TTC549 (cell line): ENCODE measurements at regions not wholly inside any gene's neighbourhood (a gene's known extent, or its start where the extent isn't known, plus 50 kb on each side); places are given as distances from the start of the nearest gene placed in this dataset.
"Not testable (repeated sequence)": the region's sequence is repeated elsewhere in the genome, so short reads cannot be mapped to it uniquely, and the experiment has no call there.

Source experiments
- FAIRE-seq: peaks from 2 replicates; lab custom pipeline; 2012; peaks lifted over from hg19 to GRCh38; lab: Jason Lieb, UNC

DNA sequence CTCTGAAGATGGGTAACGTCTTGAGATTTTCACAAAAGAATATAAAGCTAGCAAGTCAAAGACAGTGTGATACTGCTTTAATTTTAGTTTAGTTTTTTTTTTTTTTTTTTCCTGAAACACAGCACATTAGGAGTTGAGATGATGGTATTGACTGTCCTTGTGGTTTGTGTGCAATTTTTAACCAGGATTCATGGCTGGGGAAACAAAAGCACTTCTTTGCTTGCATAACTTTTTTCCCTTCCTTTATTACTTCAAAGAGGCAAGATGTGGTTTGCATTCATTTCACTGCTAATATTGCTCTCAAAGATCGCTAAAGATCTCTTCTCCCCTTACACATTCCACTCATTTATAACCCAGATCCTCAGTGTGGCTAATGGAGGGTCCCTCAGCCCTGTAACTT, 157.1 kb upstream of the PZP start:
- no peak for FAIRE-seq

DNA sequence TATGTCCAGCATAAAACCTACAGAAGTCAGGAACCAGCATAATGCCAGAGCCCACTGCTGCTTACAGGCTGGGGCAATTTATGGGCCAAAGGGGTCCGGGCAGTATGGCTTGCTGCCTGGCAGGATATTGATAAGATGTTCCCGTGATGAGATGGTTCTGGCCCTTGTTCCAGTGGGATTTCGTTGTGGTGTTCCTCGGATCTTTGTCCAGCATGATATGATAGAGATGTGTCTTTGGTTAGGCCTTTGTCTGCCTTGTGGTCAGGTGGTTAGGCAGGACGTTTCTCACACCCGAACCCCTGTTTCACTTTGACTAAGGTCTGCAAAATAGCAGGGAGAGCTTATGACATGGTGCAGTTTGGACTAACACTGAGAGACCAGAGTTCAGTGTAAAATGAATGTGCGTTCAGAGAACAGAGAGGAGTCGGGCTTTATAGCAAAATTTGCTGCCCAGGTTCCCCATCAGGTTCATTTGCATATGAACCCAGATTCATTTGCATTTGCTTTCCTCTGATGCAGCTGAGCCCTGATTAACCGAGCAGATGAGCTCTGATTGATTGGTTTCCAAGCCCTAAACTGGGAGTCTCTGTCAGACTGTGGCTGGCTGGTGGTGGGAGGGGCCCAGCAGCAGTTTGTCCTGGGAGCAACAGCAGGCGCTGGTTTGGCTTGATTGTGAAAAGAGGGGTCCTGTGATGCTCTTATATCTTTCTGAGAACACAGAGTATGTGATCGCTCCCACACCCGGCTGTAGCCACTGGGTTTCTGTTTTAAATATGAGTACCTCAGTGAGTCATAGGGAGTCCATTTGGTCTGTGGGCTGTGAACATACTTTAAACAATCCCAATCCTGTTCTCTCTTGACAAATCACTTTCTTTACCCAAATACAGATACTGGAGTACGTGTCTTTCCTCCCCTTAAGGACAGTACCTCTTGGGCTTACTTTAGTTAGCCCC, 156.3 kb upstream of the PZP start:
- FAIRE-seq = no peak

DNA sequence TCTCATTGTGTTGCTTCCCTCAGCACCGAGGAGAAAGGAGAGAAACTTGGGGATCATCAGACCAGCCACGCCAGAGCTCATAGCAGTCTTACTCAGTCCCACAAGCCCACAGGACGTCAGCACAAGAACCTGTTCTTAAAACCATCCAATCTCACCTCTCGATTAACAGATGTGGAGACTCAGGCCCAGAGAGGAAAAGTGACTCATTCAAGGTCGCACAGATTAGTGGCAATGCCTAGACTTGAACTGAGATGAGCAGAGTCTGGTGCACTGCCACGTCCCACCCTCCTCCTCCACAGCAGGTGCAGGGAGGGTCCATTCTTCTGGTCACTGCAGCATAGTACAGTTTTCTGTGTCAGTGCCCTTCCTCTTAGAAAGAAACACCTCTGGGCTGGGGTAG, 154.9 kb upstream of the PZP start:
- FAIRE-seq = no peak

DNA sequence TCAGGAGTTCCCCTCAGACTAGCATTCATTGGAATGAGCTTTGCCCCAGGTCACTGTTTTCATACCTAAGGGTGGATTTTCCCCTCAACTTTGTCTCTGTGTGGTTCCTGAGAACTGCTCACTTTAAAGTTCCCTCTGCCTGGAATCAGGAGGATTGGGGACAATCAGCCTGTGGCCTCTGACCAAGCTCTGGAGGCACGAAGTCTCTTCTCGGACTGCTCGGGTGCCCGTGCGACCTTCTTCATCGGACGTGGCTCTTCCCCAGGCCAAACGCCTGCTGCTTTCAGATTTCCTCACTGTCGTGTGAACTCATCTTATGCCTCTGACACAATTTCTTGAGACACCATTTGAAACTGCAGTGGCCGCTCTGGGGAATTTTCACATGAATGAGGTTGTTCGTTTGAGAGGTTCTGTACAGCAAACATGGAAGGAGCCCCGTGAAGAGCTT, 153.7 kb upstream of the PZP start:
- FAIRE-seq = no peak

DNA sequence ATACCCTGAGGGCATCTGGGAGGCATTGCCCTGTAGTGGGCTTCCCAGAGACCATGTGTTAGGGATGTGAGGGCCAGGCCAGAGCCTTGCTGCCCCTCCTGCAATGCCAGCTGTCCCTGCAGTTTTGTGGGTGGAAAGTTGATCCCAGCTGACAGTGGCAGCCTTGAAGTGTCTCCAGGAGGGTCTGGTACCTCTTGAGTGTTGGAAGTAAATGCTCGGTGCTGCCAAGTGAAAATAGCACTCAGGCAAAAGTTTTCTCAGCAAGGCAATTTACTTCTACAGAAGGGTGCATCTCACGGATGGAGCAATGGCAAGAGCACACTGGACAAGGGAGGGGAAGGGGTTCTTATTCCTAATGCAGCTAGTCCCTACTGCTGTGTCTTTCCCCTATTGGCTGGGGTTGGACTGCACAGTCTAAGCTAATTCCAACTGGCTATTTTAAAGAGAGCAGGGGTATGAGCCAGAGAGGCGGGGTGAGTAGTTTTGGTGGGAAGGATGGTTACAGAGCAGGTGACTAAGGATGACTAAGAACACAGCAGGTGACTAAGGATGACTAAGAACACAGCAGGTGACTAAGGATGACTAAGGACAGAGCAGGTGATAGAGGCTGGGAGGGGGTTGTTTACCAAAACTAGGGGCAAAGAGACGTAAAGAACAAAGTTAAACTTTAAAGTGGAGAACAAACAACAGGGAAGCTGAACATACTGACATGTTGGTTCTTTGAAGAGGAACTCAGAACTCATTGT, 146.0 kb upstream of the PZP start:
- not testable (repeated sequence) for FAIRE-seq

DNA sequence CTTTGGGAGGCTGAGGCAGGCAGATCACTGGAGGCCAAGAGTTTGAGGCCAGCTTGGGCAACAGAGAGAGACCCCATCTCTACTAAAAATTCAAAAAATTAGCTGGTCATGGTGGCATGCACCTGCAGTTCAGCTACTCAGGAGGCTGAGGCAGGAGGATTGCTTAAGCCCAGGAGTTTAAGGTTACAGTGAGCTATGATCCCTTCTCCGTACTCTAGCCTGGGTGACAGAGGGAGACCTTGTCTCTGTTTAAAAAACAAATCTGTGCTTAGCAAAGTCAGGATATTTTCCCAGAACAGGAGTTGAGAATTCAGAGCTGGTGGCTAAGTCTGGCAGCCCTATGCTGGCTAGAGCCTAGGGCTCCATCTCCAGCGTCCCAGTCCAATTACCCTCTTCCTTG, 142.9 kb upstream of the PZP start:
- no peak for FAIRE-seq

DNA sequence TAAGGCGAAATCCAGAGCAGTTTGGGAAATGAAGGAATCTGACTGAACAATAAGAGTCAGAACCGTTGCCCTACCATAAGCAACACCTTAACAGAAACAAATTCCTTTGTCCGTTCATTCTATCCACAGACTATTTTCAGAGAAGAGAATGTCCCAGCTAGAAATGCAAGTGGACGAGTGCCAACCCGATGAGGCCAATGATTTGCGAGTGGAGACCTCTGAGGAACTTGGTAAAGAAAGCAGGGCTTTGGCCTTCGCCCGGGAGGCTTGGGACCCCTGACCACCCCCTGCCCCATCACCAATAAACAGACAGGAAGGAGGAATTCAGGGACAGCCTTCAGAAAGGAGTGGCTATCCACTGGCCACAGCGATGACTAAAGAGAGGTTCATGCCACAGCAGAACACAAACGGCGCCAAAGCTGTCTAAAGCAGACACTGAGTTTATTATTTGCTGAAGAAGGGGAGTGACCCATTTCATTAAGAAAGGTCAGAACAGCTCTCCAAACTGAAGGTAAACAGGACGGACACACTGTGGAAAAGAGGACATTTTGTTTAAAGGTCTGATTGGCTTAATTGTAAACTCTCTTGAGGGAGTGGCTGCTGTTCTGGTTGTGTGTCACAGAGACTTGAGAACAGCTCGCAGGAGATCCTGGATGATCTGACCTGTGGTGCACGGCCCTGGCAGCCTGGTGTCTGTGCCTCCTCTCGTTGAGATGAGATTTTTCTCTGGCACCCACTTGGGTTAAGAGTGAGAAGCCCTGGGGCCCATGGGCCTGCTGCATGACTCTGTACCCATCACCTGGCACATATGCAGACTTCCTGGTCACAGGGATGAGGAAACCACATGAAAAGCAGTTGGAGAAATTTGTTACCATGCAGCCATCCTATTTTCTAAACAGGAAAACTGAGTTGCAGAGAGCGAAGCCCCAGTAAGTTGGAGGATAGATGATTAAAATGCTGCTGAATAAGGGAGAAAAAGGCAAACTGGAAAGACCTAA, 142.0 kb upstream of the PZP start:
- no peak for FAIRE-seq

DNA sequence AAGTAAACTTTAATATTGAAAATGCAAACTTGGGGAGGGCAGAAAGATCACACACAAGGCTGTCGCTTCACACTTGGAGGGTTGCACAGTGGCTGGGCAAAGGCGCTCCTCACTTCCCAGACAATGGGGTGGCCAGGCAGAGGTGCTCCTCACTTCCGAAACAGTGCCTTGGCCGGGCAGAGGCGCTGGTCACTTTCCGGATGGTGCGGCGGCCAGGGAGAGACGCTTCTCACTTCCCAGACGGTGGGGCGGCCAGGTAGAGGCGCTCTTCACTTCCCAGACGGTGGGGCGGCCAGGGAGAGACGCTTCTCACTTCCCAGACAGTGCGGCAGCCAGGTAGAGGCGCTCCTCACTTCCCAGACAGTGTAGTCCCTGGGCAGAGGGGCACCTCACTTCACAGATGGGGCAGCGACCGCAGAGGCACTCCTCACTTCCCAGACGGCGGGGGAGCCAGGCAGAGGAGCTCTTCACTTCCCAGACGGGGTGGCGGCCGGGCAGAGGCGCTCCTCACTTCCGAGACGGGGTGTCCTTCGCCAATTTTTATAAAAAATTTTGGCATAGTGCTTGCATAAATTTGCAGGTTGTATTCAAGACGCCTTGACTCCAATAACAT, 140.8 kb upstream of the PZP start:
- no peak for FAIRE-seq

DNA sequence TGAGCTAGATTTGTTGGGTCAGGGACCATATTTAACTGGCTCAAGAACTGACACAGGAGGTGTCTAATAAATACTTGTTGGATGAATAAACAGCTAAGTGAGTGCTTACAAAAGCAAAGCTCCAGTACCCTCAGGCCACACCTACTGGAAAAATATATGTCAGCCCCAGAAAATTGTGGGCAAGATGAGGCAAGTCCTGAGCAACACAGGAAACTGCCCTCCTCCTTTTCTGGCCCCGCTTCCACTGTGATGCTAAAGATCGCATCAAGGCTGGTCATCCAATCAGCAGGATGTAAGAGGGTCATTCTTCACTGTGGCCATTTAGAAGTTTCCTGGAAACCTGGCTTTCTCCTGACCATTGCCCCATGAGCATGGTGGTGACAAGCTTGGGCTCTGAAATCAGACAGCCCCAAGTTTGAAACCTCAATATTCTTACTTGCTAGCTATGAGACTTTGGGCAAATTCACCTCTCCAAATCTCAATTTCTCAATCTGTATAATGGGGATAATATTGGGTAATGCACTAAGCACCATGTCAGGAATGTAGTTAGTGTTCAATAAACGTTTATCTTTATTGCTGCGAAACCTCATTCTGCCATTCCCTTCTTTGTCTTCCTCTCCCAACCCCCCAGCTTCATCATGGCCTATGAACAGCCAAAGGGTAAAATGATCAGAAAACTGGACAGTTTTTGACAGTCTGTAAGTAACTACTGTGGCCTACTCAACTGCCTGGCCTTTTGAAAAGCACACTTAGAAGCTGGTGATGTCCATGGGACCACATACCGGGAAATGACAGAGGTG, 139.3 kb upstream of the PZP start:
- FAIRE-seq = no peak

DNA sequence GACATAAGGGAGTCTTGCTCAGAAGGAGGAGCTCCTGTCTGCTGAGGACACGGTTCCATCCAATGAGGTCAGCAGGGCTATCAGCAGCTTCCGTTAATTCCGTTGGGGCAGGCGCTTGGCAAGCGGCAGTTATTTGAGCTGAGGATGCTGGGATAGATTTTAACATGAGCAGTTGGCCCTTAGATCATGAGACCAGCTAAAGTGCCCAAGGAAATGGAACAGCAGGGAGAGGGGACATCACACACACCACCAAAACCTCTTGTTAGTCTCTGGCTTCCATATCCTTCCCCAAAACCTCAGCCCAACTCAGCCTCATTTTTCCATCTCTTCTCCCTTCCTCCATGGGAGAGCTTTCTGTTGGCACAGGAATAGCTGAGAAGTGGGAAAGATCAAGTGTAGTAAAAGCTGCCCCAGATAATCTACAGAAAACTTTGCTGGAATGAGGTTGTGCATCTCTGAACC, 138.7 kb upstream of the PZP start:
- FAIRE-seq = no peak

DNA sequence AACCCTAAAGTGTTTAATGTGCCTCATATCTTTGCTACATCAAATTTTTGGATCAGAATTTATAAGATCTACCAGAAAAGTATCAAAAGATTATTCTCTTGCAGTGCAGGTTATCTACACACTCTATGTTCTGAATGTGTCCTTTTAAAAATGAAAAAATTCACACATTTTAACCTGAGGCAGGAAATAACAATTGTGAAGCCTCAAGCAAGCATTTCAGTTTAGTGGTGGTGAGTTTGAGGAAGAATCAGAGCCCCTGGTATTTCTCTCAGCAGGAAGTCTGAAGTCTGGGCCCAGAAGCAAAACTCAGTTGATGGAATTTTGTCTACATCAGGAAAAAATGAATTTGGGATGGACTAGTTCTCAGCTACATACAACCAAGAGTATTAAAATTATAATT, 137.0 kb upstream of the PZP start:
- no peak for FAIRE-seq

DNA sequence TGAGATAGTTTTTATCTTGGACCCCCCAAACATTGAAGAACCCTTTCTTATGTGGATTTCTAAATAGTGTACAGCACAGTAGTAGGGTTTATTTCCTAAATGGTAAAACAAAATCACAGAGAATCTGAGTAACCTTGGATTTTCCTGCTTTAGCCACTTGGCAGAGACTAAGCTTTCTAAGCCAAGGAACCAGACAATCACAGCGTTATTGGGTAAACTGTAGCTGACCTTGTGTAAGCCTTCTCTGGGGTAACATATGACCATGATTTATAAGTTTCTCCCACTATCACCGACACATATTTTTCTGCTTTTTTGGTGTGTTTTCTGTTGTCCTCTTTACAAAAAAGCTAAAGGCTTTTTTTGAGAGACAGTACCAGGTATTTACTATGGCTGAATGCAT, 136.3 kb upstream of the PZP start:
- no peak for FAIRE-seq

DNA sequence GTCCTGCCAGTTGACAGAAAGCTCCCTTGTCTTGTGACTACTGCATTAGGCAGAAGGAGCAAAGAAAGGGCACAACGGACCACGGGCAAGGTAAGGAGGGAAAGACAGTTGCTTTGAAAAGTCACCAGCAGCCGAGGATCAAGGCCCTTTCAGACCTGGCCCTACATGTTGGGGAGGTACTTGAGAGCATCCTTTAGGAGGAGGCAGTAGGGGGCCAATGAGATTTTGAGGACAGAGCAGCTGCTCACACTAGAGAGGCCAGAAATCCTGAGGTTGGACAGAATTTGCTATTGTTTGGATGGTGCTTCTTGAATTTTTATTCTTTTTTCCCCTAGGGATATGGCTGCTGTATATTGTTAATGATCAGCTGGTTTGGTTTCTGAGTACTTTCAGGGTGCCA, 135.5 kb upstream of the PZP start:
- no peak for FAIRE-seq

DNA sequence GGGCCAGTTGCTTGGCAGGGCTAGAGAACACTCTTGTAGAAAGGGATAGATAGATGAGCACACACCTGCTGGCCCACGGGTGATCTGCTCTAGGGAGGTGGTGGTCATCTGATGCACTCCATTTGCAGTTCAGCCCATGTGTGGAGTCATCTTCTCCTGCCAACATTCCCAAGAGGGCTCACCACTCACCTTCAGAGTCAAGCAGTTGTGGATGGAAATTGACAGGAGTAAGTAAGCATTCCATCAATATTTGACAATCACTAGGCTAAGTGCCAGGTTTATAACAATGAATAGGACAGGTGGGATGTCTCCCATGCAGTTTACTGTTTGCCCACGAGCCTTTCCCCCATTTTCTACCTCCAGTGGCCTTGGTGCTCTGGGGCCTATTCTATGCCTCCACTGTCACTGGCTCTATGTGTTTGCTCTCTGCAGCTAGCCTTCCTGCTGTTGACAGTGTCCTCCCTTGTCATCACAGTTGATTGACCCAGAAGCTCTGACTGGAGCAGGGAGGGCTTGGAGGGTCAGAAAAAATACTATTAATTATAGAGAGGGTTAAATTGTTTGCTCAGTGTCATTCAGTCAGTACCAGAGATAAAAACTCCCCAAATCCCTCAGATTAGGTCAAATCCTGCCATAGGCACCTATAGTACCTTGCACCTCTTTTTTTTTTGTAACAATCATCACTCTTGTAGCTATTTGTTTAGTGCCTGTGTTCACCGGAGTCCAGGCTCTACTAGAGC, 134.6 kb upstream of the PZP start:
- FAIRE-seq = no peak

DNA sequence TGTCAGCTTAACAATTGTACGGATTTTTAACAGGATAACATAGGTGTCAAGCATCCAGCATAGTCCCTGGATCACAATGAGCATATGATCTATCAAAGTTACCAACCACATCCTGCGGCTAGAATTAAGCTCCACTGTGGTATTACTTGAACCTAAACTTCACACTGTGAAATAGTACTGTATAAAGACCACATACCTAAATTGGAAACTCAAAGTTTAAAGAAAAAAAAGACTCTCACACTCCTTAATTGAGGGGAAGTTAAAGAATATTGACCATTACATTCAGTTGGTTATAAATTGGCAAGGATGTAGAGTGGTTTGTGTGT, 133.0 kb upstream of the PZP start:
- no peak for FAIRE-seq

DNA sequence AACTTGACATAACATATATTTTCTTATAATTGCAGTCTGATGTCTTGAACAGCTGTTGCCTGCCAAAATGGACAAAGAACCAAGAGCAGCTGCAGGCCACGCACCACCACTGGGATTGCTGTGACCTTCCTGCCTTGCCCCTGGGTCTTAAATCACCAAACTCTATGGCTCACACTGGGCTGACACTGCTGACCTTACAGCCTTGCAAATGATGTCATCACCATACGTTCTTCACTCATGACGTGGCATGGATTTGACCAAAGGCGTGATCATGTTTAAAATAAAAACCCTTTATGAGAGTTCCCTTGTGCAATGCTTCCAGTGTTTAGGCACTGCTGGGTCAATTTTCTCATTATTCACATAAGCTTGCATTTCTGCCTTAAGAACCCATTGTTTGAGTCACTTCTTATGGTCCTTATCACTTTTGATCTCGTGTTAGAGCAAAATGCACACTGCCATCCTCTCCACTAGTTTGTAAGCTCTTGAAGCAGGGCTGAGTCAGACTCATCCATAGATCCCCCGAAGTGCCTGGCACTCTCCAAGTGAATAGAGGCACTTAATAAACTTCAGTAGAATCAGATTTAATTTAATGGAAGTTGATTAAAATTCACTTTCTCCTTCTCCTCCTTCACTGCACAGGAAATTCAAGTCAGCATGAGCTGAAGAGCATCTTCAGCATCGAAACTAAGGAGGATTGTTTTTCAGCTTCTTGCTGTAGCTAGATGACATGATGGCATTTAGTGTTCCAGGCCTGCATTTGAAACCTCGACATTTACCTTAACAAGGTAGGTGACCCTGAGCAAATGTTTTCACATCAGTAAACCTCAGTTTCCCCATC, 132.4 kb upstream of the PZP start:
- no peak for FAIRE-seq

DNA sequence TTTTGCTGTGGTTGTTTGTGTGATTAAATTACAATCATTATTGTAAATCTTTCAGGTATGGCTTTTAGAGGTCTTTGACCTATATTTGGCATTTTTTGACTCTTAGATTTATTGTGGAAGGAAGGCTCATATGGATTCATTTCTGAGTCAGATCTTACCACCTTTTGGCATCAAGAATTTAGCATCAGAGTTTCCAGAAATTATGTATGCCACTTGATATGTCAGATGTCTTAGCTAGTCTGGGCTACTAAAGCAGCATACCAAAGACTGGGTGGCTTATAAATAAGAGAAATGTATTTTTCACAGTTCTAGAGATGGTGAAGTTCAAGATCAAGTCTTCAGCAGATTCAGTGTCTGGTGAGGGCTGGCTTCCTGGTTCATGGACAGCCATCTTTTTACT, 129.5 kb upstream of the PZP start:
- no peak for FAIRE-seq

DNA sequence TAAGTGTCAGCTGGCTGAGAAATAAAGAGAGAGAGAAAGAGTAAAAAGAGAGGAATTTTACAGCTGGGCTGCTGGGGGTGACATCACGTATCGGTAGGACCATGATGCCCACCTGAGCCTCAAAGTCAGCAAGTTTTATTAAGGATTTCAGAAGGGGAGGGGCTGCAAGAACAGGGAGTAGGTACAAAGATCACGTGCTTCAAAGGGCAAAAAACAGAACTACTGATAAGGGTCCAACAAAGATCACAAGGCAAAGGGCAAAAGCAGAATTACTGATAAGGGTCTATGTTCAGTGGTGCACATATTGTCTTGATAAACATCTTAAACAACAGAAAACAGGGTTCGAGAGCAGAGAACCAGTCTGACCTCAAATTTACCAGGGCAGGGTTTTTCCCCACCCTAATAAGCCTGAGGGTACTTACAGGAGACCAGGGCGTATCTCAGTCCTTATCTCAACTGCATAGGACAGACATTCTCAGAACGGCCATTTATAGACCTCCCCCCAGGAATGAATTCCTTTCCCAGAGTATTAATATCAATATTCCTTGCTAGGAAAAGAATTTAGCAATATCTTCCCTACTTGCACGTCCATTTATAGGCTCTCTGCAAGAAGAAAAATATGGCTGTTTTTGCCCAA, 128.3 kb upstream of the PZP start:
- FAIRE-seq = not testable (repeated sequence)

DNA sequence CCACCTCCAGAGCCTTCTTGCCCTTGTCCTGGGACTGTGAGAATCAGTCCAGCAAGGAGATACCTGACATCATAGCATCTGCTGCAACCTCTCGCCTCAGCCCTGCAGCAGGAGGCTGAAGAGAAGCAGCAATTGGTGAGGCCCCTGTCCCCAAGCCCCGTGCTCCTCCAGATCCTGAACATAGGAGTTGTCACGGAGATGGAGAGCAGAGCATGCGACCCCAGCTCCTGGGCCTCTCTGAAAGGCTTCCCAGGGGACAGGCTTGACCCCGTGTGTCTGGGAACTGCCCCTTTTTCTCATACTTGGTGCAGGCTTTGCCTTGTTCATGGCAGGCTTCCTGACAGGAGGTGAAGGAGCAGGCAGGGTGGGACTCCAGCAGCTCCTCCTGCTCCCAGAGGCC, 127.7 kb upstream of the PZP start:
- no peak for FAIRE-seq
